GM12865 (cell line): ENCODE measurements at regions not wholly inside any gene's neighbourhood (a gene's known extent, or its start where the extent isn't known, plus 50 kb on each side); places are given as distances from the start of the nearest gene placed in this dataset.
A peak's percentile ranks its signal among the peaks of the same experiment; 100 is the strongest.
"Not testable (repeated sequence)": the region's sequence is repeated elsewhere in the genome, so short reads cannot be mapped to it uniquely, and the experiment has no call there.

ENCODE experiments used
- DNase-seq: peaks from one replicate; pipeline ENCODE4 v3.0.0; 2010; ENCODE audit warnings: low read depth
- H3K4me3 ChIP-seq: 2 replicates; pipeline ENCODE4 v1.5.1; 2011; ENCODE audit warnings: mild to moderate bottlenecking, low read depth, low read length, control low read depth
- TF ChIP-seq, protein P1 (sequence below): IDR thresholded peaks from 2 replicates; pipeline ENCODE4 v1.5.1; 2011; ENCODE audit warnings: low read length, control low read depth, low read depth, inconsistent platforms; ENCODE audit not compliant: insufficient read depth; ENCODE audit errors: missing control alignments

GRCh38 chr4:155445306-155445705 is 68.5 kb upstream of the MAP9 start:
- H3K4me3 ChIP-seq: no peak overlapping the region
- TF ChIP-seq, protein P1, sequence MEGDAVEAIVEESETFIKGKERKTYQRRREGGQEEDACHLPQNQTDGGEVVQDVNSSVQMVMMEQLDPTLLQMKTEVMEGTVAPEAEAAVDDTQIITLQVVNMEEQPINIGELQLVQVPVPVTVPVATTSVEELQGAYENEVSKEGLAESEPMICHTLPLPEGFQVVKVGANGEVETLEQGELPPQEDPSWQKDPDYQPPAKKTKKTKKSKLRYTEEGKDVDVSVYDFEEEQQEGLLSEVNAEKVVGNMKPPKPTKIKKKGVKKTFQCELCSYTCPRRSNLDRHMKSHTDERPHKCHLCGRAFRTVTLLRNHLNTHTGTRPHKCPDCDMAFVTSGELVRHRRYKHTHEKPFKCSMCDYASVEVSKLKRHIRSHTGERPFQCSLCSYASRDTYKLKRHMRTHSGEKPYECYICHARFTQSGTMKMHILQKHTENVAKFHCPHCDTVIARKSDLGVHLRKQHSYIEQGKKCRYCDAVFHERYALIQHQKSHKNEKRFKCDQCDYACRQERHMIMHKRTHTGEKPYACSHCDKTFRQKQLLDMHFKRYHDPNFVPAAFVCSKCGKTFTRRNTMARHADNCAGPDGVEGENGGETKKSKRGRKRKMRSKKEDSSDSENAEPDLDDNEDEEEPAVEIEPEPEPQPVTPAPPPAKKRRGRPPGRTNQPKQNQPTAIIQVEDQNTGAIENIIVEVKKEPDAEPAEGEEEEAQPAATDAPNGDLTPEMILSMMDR: no peak
- DNase-seq: no peak

DNA sequence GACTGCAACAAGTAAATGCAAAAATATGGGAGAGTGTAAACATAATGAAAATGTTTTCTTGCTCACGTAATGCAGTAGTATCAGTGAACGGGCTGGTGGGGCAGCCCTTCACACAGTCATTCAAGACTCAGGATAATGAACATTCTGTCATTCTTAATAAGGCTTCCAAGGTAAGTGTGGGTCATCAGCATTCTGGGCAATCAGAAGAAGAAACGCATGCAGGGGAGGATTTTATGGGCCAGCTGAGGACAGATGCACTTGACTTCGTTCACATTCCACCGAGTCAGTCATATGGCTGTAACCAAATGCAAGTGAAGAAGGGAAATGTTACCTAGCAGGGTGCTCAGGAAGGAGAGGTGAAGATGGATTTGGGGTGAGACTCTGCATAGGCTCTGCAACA is 68.0 kb upstream of the MAP9 start:
- TF ChIP-seq, protein P1: no peak
- H3K4me3 ChIP-seq: no peak overlapping the region
- no peak for DNase-seq

DNA sequence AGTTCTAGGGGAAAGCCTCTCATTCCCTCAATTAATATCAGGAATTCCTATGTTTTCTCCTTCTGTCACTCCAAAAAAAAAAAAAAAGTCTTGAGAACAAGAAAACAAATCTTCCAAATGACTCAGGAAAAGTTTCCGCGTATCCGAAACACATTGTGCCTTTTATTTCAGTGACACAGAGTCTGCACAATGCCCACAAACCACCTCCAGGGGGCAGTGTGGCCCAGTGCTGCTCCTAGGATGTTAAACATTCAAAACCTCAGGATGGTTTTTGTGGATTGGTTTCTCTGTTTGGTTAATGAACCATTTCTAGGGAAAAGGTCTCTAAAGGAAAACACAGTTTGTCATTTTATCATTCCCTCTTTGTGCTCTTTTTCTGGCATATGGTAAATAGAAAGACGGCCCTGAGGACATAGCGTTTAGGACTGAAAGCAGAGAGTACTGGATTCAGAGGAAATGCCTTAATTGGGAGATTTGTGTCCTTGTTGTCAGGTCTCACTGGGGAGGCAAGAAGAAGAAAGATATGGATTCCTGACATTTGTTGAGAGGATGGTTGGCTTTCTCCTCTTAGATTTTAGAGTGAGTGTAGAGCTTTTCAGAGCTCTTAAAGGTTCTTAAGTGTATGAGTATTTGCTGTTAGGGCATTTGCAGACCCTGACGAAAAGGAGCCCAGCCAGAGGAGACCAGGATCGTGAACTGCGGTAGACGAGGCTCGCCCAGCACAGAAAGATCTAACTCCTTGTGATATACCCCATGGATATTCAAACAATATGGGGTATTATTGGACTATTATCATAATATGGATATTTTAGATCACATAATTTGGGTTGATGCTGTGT is 65.7 kb upstream of the MAP9 start:
- H3K4me3 ChIP-seq: no peak overlapping the region
- peak; percentile 59 for DNase-seq
- TF ChIP-seq, protein P1: peak; percentile 90

- TF ChIP-seq, protein P1: no peak
- H3K4me3 ChIP-seq: no peak overlapping the region
- DNase-seq: no peak
Observed at GRCh38 chr4:155441475-155441874, 64.7 kb upstream of the MAP9 start.

GRCh38 chr4:155439760-155440159 is 63.0 kb upstream of the MAP9 start:
- H3K4me3 ChIP-seq, DNase-seq: not testable (repeated sequence)

DNA sequence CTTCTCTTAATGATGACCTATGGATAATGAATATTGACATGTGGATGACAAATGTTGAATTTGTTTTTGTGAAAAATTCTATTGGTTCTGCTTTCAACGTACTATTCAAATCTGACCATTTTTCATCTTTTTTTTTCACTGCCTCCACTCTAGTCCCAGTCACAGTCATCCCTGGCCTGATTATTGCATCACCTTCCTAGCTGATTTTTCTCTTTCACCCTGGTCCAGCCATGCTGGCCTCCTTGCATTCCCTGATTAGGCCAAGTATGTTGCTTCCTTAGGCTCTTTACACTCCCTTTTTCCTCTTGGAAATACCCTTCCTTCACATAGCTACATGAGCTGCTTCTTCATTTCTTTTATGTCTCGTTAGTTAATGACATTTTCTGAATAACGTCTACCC is 58.1 kb upstream of the MAP9 start:
- H3K4me3 ChIP-seq: no peak overlapping the region
- TF ChIP-seq, protein P1: no peak

DNA sequence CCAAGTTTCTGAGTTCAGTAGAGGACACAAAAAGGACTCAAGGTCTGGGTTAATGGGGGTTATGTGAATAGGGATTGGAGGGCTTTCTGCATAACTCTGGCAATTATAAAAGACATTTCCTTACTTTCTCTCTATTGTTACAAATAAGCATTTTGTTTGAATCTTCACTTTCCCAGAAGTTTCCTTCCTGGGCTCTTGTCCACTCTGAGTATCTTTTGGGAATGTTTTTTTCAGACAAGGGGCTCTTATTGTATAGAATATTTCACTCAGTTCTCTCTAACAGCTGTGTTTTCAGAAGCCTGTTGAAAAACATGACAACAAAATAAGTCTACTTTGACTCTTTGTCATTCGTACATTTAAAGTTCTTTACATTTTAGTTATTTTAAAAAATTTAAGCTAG is 57.6 kb upstream of the MAP9 start:
- DNase-seq: no peak
- H3K4me3 ChIP-seq: no peak overlapping the region
- TF ChIP-seq, protein P1: no peak

More for the DNA sequence above, 58.1 kb upstream of the MAP9 start:
- no peak for DNase-seq
